T-cell (primary cell): ENCODE measurements at regions not wholly inside any gene's neighbourhood (a gene's known extent, or its start where the extent isn't known, plus 50 kb on each side); places are given as distances from the start of the nearest gene placed in this dataset.
"Not testable (repeated sequence)": the region's sequence is repeated elsewhere in the genome, so short reads cannot be mapped to it uniquely, and the experiment has no call there.

Source experiments
- ATAC-seq, 4 experiments: fragments of 200-7000 bp in 3 of 4; fragments of 150-1000 bp in 1 of 4; cut with Tn5 transposase; replicated peaks in 1 of 4; 1 replicate in 3 of 4; 2 replicates in 1 of 4; pipeline ENCODE4 v1.10.0; 2021; ENCODE audit warnings: moderate library complexity in 3 of 4, mild to moderate bottlenecking in 2 of 4, moderate number of reproducible peaks in 1 of 4
- CTCF ChIA-PET, 2 donors: fragments of 300-600 bp; sonication (Branson Sonifier 250); formaldehyde crosslinking; loops; one replicate each; lab custom pipeline; 2022; ENCODE audit warnings: antibody characterized with exemption in 2 of 2; lab: Charles Lee
- POLR2A ChIA-PET, 2 donors: fragments of 300-600 bp; sonication (Branson Sonifier 250); formaldehyde crosslinking; loops; one replicate each; lab custom pipeline; 2022; ENCODE audit warnings: antibody characterized with exemption in 2 of 2; lab: Charles Lee
- DNase-seq, 35 experiments: peaks; one replicate each; pipeline versions ENCODE4 v3.0.0 to v3.0.0-alpha.2; 2013 to 2023
- H3K27ac ChIP-seq: one replicate; pipeline ENCODE4 v1.5.1; 2013; ENCODE audit warnings: low read length
- H3K27me3 ChIP-seq, 2 experiments: replicated peaks in 1 of 2; 1 replicate in 1 of 2; 2 replicates in 1 of 2; pipeline versions ENCODE4 v1.6.1 to v1.7.0; 2013; ENCODE audit warnings: low read length in 1 of 2, mixed read lengths in 1 of 2; ENCODE audit not compliant: control insufficient read depth in 2 of 2, insufficient read depth in 2 of 2; ENCODE audit errors: extremely low read depth in 1 of 2
- H3K36me3 ChIP-seq, 2 donors: 1 replicate in 1 of 2; 2 replicates in 1 of 2; pipeline versions ENCODE4 v1.6.1 to v1.7.0; 2013; ENCODE audit warnings: low read length in 1 of 2; ENCODE audit not compliant: control insufficient read depth in 2 of 2, insufficient read depth in 1 of 2; ENCODE audit errors: extremely low read depth in 1 of 2
- H3K4me1 ChIP-seq, 2 experiments: 1 replicate in 1 of 2; 2 replicates in 1 of 2; pipeline versions ENCODE4 v1.6.1 to v1.7.0; 2013; ENCODE audit warnings: low read length in 2 of 2, mixed read lengths in 1 of 2; ENCODE audit not compliant: insufficient read depth in 2 of 2, control insufficient read depth in 1 of 2; ENCODE audit errors: extremely low read depth in 1 of 2
- H3K4me3 ChIP-seq, 2 donors: 1 replicate in 1 of 2; 2 replicates in 1 of 2; pipeline versions ENCODE4 v1.5.1 to v1.7.0; 2013; ENCODE audit warnings: mild to moderate bottlenecking in 2 of 2, low read length in 1 of 2, moderate library complexity in 1 of 2; ENCODE audit not compliant: control insufficient read depth in 1 of 2; ENCODE audit errors: extremely low read depth in 1 of 2
- H3K9me3 ChIP-seq: 2 replicates; pipeline ENCODE4 v1.7.0; 2013
- H3K27ac Mint-ChIP-seq, 2 donors: one replicate each; pipeline ENCODE4 v1.8.0; 2020 to 2021; ENCODE audit warnings: mild to moderate bottlenecking in 2 of 2, mixed read lengths in 2 of 2
- H3K27me3 Mint-ChIP-seq, 2 donors: one replicate each; pipeline ENCODE4 v1.8.0; 2021 to 2022; ENCODE audit warnings: mixed read lengths in 2 of 2
- H3K36me3 Mint-ChIP-seq: one replicate; pipeline ENCODE4 v1.8.0; 2021; ENCODE audit warnings: mixed read lengths
- H3K4me1 Mint-ChIP-seq, 3 donors: one replicate each; pipeline ENCODE4 v1.8.0; 2020 to 2022; ENCODE audit warnings: mixed read lengths in 3 of 3, mild to moderate bottlenecking in 1 of 3
- H3K4me3 Mint-ChIP-seq, 3 donors: one replicate each; pipeline ENCODE4 v1.8.0; 2020 to 2022; ENCODE audit warnings: mild to moderate bottlenecking in 3 of 3, mixed read lengths in 3 of 3, moderate library complexity in 3 of 3
- H3K9me3 Mint-ChIP-seq, 3 donors: one replicate each; pipeline ENCODE4 v1.8.0; 2020 to 2022; ENCODE audit warnings: mixed read lengths in 3 of 3
- WGBS: methylation state at CpG from one replicate; pipeline ENCODE4 v1.1.5; 2013; ENCODE audit warnings: missing lambda C conversion rate; ENCODE audit not compliant: insufficient coverage; 5-methylcytosine and 5-hydroxymethylcytosine counted together

GRCh38 chr13:37289212-37289935 is 183.9 kb upstream of the CSNK1A1L start:
- no peak overlapping the region for H3K27ac Mint-ChIP-seq
- H3K9me3 ChIP-seq = no peaks in the 10 kb centered on the region

GRCh38 chr13:37288057-37288720 is 182.7 kb upstream of the CSNK1A1L start:
- ChIA-PET CTCF (interaction anchor here in 1 of 2 donors (0.6 kb wide), 1 partner anchor 81 kb away, joined by 5 read pairs; no protein-coding TSS in a partner anchor), POLR2A (no interaction called here)
- Mint-ChIP-seq H3K27ac (no peak overlapping the region), H3K4me3 (no peak overlapping the region), H3K4me1 (no peaks in the 10 kb centered on the region), H3K36me3 (no peaks in the 10 kb centered on the region), H3K27me3 (no peaks in the 10 kb centered on the region), H3K9me3 (peaks cover 0 to 12% (median 3%) of the 10 kb centered on the region in 3 donors)
- Histone ChIP-seq H3K4me3 (no peak overlapping the region), H3K4me1 (no peaks in the 10 kb centered on the region), H3K27me3 (no peaks in the 10 kb centered on the region), H3K9me3 (no peaks in the 10 kb centered on the region), H3K36me3 (no peaks in the 10 kb centered on the region), H3K27ac (no peak overlapping the region)
- no peak for ATAC-seq
- WGBS = 59% methylated on average over 3 of the region's 6 CpGs
- no peak for DNase-seq

More at GRCh38 chr13:37289212-37289935, 183.9 kb upstream of the CSNK1A1L start:
- Mint-ChIP-seq H3K4me3 (no peak overlapping the region), H3K27me3 (no peaks in the 10 kb centered on the region), H3K4me1 (no peaks in the 10 kb centered on the region), H3K9me3 (peaks cover 0 to 8% (median 3%) of the 10 kb centered on the region in 3 donors), H3K36me3 (no peaks in the 10 kb centered on the region)
- no CpG with 5 or more reads among the region's 6 CpGs for WGBS
- ATAC-seq (no peak), DNase-seq (no peak)
- no peaks in the 10 kb centered on the region for H3K4me1 ChIP-seq
- H3K27ac ChIP-seq = no peak overlapping the region
- H3K36me3 ChIP-seq = no peaks in the 10 kb centered on the region
- CTCF ChIA-PET = interaction anchor here in 1 of 2 donors (0.6 kb wide), 1 partner anchor 1243 kb away, joined by 3 read pairs; no protein-coding TSS in a partner anchor
- H3K27me3 ChIP-seq = no peaks in the 10 kb centered on the region
- POLR2A ChIA-PET = interaction anchor here in 1 of 2 donors (0.6 kb wide), 1 partner anchor 1616 kb away, joined by 3 read pairs; no protein-coding TSS in a partner anchor
- H3K4me3 ChIP-seq = no peak overlapping the region

GRCh38 chr13:37280231-37280630 is 174.8 kb upstream of the CSNK1A1L start:
- H3K36me3 Mint-ChIP-seq, POLR2A ChIA-PET, DNase-seq, H3K4me1 Mint-ChIP-seq, CTCF ChIA-PET, H3K27ac Mint-ChIP-seq, ATAC-seq, H3K27me3 ChIP-seq, H3K27ac ChIP-seq, H3K27me3 Mint-ChIP-seq, H3K4me3 Mint-ChIP-seq, H3K4me3 ChIP-seq, H3K36me3 ChIP-seq, H3K9me3 ChIP-seq, H3K4me1 ChIP-seq: not testable (repeated sequence)
- WGBS = 100% methylated on average over 2 of the region's 28 CpGs
- peaks cover 3 to 15% (median 12%) of the 10 kb centered on the region in 3 donors for H3K9me3 Mint-ChIP-seq

- H3K4me1 Mint-ChIP-seq = no peaks in the 10 kb centered on the region
- DNase-seq = no peak
- Histone ChIP-seq H3K9me3 (peaks cover 3% of the 10 kb centered on the region), H3K27ac (no peak overlapping the region), H3K4me3 (no peak overlapping the region), H3K4me1 (no peaks in the 10 kb centered on the region), H3K27me3 (no peaks in the 10 kb centered on the region), H3K36me3 (no peaks in the 10 kb centered on the region)
- no peak for ATAC-seq
- H3K36me3 Mint-ChIP-seq = no peaks in the 10 kb centered on the region
- H3K27ac Mint-ChIP-seq = no peak overlapping the region
- ChIA-PET CTCF (no interaction called here), POLR2A (no interaction called here)
- no peaks in the 10 kb centered on the region for H3K27me3 Mint-ChIP-seq
- H3K4me3 Mint-ChIP-seq = no peak overlapping the region
- H3K9me3 Mint-ChIP-seq = peaks cover 7 to 18% (median 15%) of the 10 kb centered on the region in 3 donors
- 42% methylated on average over 2 of the region's 3 CpGs for WGBS
These were observed 172.1 kb upstream of the CSNK1A1L start for GRCh38 chr13:37277435-37278144.

- peaks cover 7 to 15% (median 13%) of the 10 kb centered on the region in 3 donors for H3K9me3 Mint-ChIP-seq
These were observed 171.5 kb upstream of the CSNK1A1L start for GRCh38 chr13:37277007-37277406.

More at GRCh38 chr13:37277007-37277406, 171.5 kb upstream of the CSNK1A1L start:
- CTCF ChIA-PET = no interaction called here
- WGBS = 100% methylated on average over 1 of the region's 1 CpG
- Histone ChIP-seq H3K9me3 (peaks cover 3% of the 10 kb centered on the region), H3K36me3 (no peaks in the 10 kb centered on the region), H3K27me3 (no peaks in the 10 kb centered on the region), H3K4me3 (no peak overlapping the region), H3K4me1 (no peaks in the 10 kb centered on the region), H3K27ac (no peak overlapping the region)
- no peak for DNase-seq
- H3K27me3 Mint-ChIP-seq = no peaks in the 10 kb centered on the region
- POLR2A ChIA-PET = no interaction called here
- no peaks in the 10 kb centered on the region for H3K4me1 Mint-ChIP-seq
- ATAC-seq = no peak
- H3K36me3 Mint-ChIP-seq = no peaks in the 10 kb centered on the region
- H3K27ac Mint-ChIP-seq = no peak overlapping the region
- no peak overlapping the region for H3K4me3 Mint-ChIP-seq
